Esophagus squamous epithelium (tissue), 4 donors: ENCODE measurements at regions not wholly inside any gene's neighbourhood (a gene's known extent, or its start where the extent isn't known, plus 50 kb on each side); places are given as distances from the start of the nearest gene placed in this dataset.

Experiments
- POLR2A ChIP-seq, 4 donors: fragments of 450-650 bp; IDR thresholded peaks; one replicate each; pipeline ENCODE4 v1.6.1; 2017; ENCODE audit warnings: antibody characterized with exemption in 4 of 4, mild to moderate bottlenecking in 4 of 4, moderate library complexity in 3 of 4
- TF ChIP-seq, protein P1 (sequence below), 6 experiments: fragments of 450-650 bp in 4 of 6; fragments of 200-600 bp in 2 of 6; sonication (generic) in 2 of 6; IDR thresholded peaks; one replicate each; pipeline ENCODE4 v1.5.1; 2016 to 2019; ENCODE audit warnings: antibody characterized with exemption in 6 of 6, mild to moderate bottlenecking in 4 of 6, moderate library complexity in 4 of 6

DNA sequence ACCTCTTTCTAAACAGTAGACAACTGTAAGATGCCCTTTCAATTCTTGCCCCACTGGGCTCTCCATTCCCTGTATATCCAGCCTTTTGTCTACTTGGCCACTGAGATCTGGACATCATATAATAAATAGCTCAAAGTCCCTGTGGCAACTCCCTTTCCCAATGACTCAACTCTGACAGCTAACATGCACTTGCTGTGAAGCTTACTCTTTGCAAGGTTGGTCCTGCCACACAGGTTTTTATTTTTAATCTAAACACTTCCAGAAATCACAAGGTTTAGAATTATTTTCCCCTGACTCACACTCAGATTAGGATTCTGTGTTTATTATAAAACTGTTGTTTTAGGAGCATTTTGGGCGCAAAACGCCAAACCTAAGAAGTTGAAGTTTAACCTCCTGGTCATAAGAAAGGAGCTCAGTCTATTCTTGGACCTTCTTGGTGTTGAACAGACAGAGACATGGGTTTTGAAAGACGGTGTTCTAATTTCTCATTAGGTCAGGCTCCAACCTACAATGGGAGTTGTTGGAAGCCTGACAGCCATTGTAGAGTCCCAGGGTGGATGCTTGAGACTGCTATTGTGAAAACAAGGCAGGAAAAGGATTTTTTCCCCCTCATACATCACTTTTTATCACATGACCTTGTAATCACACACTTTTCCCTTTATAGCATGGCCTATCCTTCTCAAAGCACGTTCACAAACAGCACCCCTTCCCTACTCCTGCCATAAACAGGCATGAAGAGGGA is 124.7 kb upstream of the SERPINE2 start:
- TF ChIP-seq, protein P1, sequence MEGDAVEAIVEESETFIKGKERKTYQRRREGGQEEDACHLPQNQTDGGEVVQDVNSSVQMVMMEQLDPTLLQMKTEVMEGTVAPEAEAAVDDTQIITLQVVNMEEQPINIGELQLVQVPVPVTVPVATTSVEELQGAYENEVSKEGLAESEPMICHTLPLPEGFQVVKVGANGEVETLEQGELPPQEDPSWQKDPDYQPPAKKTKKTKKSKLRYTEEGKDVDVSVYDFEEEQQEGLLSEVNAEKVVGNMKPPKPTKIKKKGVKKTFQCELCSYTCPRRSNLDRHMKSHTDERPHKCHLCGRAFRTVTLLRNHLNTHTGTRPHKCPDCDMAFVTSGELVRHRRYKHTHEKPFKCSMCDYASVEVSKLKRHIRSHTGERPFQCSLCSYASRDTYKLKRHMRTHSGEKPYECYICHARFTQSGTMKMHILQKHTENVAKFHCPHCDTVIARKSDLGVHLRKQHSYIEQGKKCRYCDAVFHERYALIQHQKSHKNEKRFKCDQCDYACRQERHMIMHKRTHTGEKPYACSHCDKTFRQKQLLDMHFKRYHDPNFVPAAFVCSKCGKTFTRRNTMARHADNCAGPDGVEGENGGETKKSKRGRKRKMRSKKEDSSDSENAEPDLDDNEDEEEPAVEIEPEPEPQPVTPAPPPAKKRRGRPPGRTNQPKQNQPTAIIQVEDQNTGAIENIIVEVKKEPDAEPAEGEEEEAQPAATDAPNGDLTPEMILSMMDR (IDR thresholded peaks at IDR 0.05): no peak
- no peak for TF ChIP-seq POLR2A (IDR thresholded peaks at IDR 0.05)
